Tibial nerve (tissue), 4 donors: ENCODE measurements at regions not wholly inside any gene's neighbourhood (a gene's known extent, or its start where the extent isn't known, plus 50 kb on each side); places are given as distances from the start of the nearest gene placed in this dataset.

Source experiments
- DNase-seq, 2 donors: peaks; one replicate each; pipeline ENCODE4 v3.0.0-alpha.2; 2019; ENCODE audit warnings: low spot score in 2 of 2
- H3K27ac ChIP-seq, 4 donors: fragments of 200-600 bp; sonication (generic) in 3 of 4; one replicate each; pipeline ENCODE4 v1.5.1; 2017 to 2019; ENCODE audit warnings: mild to moderate bottlenecking in 1 of 4
- H3K27me3 ChIP-seq, 2 donors: fragments of 200-600 bp; sonication (generic) in 1 of 2; one replicate each; pipeline versions ENCODE4 v1.5.1 to v1.6.0; 2017 to 2019
- H3K36me3 ChIP-seq, 3 donors: fragments of 200-600 bp; sonication (generic); one replicate each; pipeline ENCODE4 v1.5.1; 2018 to 2019
- H3K4me1 ChIP-seq, 4 donors: fragments of 200-600 bp; sonication (generic) in 3 of 4; one replicate each; pipeline ENCODE4 v1.5.1; 2017 to 2019
- H3K4me3 ChIP-seq, 4 donors: fragments of 200-600 bp; sonication (generic) in 3 of 4; one replicate each; pipeline ENCODE4 v1.5.1; 2017 to 2019; ENCODE audit warnings: mild to moderate bottlenecking in 1 of 4, moderate library complexity in 1 of 4
- H3K9me3 ChIP-seq, 4 donors: fragments of 200-600 bp; sonication (generic) in 3 of 4; one replicate each; pipeline ENCODE4 v1.5.1; 2017 to 2019
- EP300 ChIP-seq, 2 donors: sonication (generic); formaldehyde crosslinking; IDR thresholded peaks; one replicate each; pipeline ENCODE4 v1.6.1; 2017; ENCODE audit warnings: antibody characterized with exemption in 2 of 2, mild to moderate bottlenecking in 1 of 2
- POLR2A ChIP-seq, 2 donors: fragments of 450-650 bp; IDR thresholded peaks; one replicate each; pipeline ENCODE4 v1.6.1; 2017; ENCODE audit warnings: antibody characterized with exemption in 2 of 2, mild to moderate bottlenecking in 2 of 2, moderate library complexity in 2 of 2
- WGBS, 2 donors: methylation state at CpG; one replicate each; pipeline ENCODE4 v1.1.5; 2018; 5-methylcytosine and 5-hydroxymethylcytosine counted together
- TF ChIP-seq, protein P1 (sequence below), 5 experiments: fragments of 200-600 bp in 3 of 5; fragments of 450-650 bp in 2 of 5; sonication (generic) in 3 of 5; IDR thresholded peaks; one replicate each; pipeline ENCODE4 v1.5.1; 2016 to 2019; ENCODE audit warnings: antibody characterized with exemption in 5 of 5, mild to moderate bottlenecking in 3 of 5, moderate library complexity in 2 of 5

DNA sequence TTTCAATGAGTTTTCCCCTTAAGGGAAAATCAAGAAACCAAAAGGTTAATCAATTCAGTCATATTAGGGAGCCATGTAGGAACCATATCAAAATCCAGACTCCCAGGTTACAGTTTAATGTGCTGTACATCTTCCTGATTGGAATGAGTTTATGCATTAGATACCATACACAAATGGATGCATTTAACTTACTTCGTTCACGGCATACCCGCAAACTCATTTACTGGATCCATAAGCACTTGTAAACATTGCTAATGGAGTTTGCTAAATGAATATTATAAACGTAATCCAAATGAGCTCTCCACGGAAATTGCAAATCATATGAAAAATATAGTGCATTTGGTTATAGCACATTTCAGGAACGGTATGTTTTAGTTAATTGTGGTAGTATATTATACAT, 228.9 kb upstream of the G2E3 start:
- no peaks in the 10 kb centered on the region for H3K9me3 ChIP-seq
- TF ChIP-seq, protein P1, sequence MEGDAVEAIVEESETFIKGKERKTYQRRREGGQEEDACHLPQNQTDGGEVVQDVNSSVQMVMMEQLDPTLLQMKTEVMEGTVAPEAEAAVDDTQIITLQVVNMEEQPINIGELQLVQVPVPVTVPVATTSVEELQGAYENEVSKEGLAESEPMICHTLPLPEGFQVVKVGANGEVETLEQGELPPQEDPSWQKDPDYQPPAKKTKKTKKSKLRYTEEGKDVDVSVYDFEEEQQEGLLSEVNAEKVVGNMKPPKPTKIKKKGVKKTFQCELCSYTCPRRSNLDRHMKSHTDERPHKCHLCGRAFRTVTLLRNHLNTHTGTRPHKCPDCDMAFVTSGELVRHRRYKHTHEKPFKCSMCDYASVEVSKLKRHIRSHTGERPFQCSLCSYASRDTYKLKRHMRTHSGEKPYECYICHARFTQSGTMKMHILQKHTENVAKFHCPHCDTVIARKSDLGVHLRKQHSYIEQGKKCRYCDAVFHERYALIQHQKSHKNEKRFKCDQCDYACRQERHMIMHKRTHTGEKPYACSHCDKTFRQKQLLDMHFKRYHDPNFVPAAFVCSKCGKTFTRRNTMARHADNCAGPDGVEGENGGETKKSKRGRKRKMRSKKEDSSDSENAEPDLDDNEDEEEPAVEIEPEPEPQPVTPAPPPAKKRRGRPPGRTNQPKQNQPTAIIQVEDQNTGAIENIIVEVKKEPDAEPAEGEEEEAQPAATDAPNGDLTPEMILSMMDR (IDR thresholded peaks at IDR 0.05), result no peak
- TF ChIP-seq EP300 (IDR thresholded peaks at IDR 0.05) (no peak), POLR2A (IDR thresholded peaks at IDR 0.05) (no peak)
- no peaks in the 10 kb centered on the region for H3K36me3 ChIP-seq
- no peaks in the 10 kb centered on the region for H3K4me1 ChIP-seq
- DNase-seq, result no peak
- H3K27ac ChIP-seq, result no peak overlapping the region
- H3K27me3 ChIP-seq, result no peaks in the 10 kb centered on the region
- H3K4me3 ChIP-seq, result no peak overlapping the region
- WGBS, 2 donors, result 89 to 94% methylated on average over 6 of the region's 6 CpGs

DNA sequence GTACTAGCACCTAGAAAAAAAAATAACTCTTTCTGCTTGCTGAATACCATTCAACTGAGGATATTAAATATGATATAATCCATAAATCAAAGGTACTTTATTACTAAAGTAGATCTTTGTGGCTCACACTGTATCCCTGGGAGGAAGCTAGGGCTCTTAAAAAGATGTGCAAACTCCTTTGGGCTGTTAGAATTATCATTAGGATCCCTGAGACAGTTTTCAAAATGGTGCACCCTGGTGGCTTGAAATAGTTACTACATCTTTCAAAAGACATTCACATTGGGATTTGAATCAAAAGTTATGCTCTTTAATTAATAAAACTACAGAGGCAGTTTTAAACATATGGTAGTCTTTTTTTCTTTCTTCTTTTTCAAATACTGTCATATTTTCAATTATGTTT, 228.5 kb upstream of the G2E3 start:
- no peaks in the 10 kb centered on the region for H3K36me3 ChIP-seq
- no peak for DNase-seq
- no peaks in the 10 kb centered on the region for H3K4me1 ChIP-seq
- no peaks in the 10 kb centered on the region for H3K9me3 ChIP-seq
- TF ChIP-seq, protein P1 (IDR thresholded peaks at IDR 0.05), result no peak
- TF ChIP-seq EP300 (IDR thresholded peaks at IDR 0.05) (no peak), POLR2A (IDR thresholded peaks at IDR 0.05) (no peak)
- no peaks in the 10 kb centered on the region for H3K27me3 ChIP-seq
- no peak overlapping the region for H3K27ac ChIP-seq
- H3K4me3 ChIP-seq, result no peak overlapping the region

DNA sequence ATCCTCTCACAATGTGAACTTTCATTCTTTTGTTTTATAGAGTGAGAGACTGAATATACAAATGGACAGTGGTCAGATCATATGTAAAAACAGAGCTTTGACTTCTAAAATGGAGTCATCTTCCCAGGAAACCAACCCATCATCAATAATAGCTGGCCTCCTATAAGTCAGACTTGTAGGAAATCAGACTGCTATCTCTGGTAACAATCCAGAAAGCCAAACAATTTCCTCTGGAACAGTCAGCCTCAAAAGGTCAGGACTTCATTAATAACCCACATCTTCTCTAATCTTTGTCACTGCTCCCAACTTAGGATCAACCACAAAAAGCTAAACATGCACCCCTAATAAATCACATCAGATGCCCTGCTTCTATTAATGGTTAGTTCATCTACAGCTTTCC, 227.9 kb upstream of the G2E3 start:
- DNase-seq, result no peak
- Histone ChIP-seq H3K36me3 (no peaks in the 10 kb centered on the region), H3K27ac (no peak overlapping the region), H3K27me3 (no peaks in the 10 kb centered on the region), H3K4me1 (no peaks in the 10 kb centered on the region), H3K9me3 (no peaks in the 10 kb centered on the region), H3K4me3 (no peak overlapping the region)
- no peak for TF ChIP-seq EP300 (IDR thresholded peaks at IDR 0.05)
- TF ChIP-seq, protein P1 (IDR thresholded peaks at IDR 0.05), result no peak

- DNase-seq, result no peak
- TF ChIP-seq EP300 (IDR thresholded peaks at IDR 0.05) (no peak), POLR2A (IDR thresholded peaks at IDR 0.05) (no peak)
- TF ChIP-seq, protein P1 (IDR thresholded peaks at IDR 0.05), result no peak
- no peaks in the 10 kb centered on the region for H3K27me3 ChIP-seq
- H3K36me3 ChIP-seq, result no peaks in the 10 kb centered on the region
- no peaks in the 10 kb centered on the region for H3K9me3 ChIP-seq
- H3K27ac ChIP-seq, result no peak overlapping the region
- no peak overlapping the region for H3K4me3 ChIP-seq
- no peaks in the 10 kb centered on the region for H3K4me1 ChIP-seq
Measured at GRCh38 chr14:30332374-30332773, 226.6 kb upstream of the G2E3 start.

GRCh38 chr14:30333934-30334333, 225.0 kb upstream of the G2E3 start:
- no peaks in the 10 kb centered on the region for H3K4me1 ChIP-seq
- no peaks in the 10 kb centered on the region for H3K36me3 ChIP-seq
- H3K9me3 ChIP-seq, result no peaks in the 10 kb centered on the region
- no peaks in the 10 kb centered on the region for H3K27me3 ChIP-seq
- TF ChIP-seq, protein P1 (IDR thresholded peaks at IDR 0.05), result no peak
- TF ChIP-seq EP300 (IDR thresholded peaks at IDR 0.05) (no peak), POLR2A (IDR thresholded peaks at IDR 0.05) (no peak)
- no peak for DNase-seq
- H3K4me3 ChIP-seq, result no peak overlapping the region
- no peak overlapping the region for H3K27ac ChIP-seq
- 50 to 57% methylated on average over 2 of the region's 2 CpGs for WGBS, 2 donors
